Liver (tissue), 7 donors: ENCODE measurements at regions not wholly inside any gene's neighbourhood (a gene's known extent, or its start where the extent isn't known, plus 50 kb on each side); places are given as distances from the start of the nearest gene placed in this dataset.

ENCODE experiments used
- DNase-seq: peaks from one replicate; pipeline ENCODE4 v3.0.0-alpha.2; 2017; ENCODE audit warnings: low spot score
- H3K27ac ChIP-seq, 2 donors: one replicate each; pipeline ENCODE4 v1.7.0; 2013; ENCODE audit warnings: inconsistent platforms in 2 of 2, low read length in 2 of 2, control low read depth in 1 of 2, low read depth in 1 of 2, mild to moderate bottlenecking in 1 of 2
- H3K27me3 ChIP-seq, 4 donors: one replicate each; pipeline versions ENCODE4 v1.6.1 to v1.7.0; 2013; ENCODE audit warnings: low read length in 3 of 4, inconsistent platforms in 1 of 4, mild to moderate bottlenecking in 1 of 4, moderate library complexity in 1 of 4; ENCODE audit not compliant: control insufficient read depth in 4 of 4, insufficient read depth in 4 of 4
- H3K36me3 ChIP-seq, 4 donors: one replicate each; pipeline versions ENCODE4 v1.6.1 to v1.7.0; 2013; ENCODE audit warnings: low read length in 3 of 4, mild to moderate bottlenecking in 3 of 4, low read depth in 1 of 4, moderate library complexity in 1 of 4; ENCODE audit not compliant: control insufficient read depth in 4 of 4, insufficient read depth in 3 of 4
- H3K4me1 ChIP-seq, 4 donors: one replicate each; pipeline versions ENCODE4 v1.6.1 to v1.7.0; 2013; ENCODE audit warnings: low read length in 3 of 4, mild to moderate bottlenecking in 3 of 4, moderate library complexity in 1 of 4; ENCODE audit not compliant: control insufficient read depth in 4 of 4, insufficient read depth in 4 of 4
- H3K4me3 ChIP-seq, 3 donors: one replicate each; pipeline versions ENCODE4 v1.6.1 to v1.7.0; 2013; ENCODE audit warnings: low read length in 3 of 3, control low read depth in 1 of 3, low read depth in 1 of 3, mild to moderate bottlenecking in 1 of 3
- H3K9ac ChIP-seq, 2 donors: one replicate each; pipeline ENCODE4 v1.7.0; 2013; ENCODE audit warnings: low read length in 2 of 2, mild to moderate bottlenecking in 2 of 2, moderate library complexity in 2 of 2, control low read depth in 1 of 2, low read depth in 1 of 2
- H3K9me3 ChIP-seq, 4 donors: one replicate each; pipeline versions ENCODE4 v1.6.1 to v1.7.0; 2013; ENCODE audit warnings: low read length in 3 of 4; ENCODE audit not compliant: control insufficient read depth in 4 of 4
- EGR1 ChIP-seq, 2 donors: IDR thresholded peaks; 2 replicates each; pipeline ENCODE4 v1.6.1; 2016 to 2018; ENCODE audit warnings: antibody characterized with exemption in 2 of 2, low read depth in 2 of 2
- FOXA1 ChIP-seq: IDR thresholded peaks from 2 replicates; pipeline ENCODE4 v1.6.1; 2016; ENCODE audit warnings: antibody characterized with exemption
- FOXA2 ChIP-seq: IDR thresholded peaks from 2 replicates; pipeline ENCODE4 v1.6.1; 2016; ENCODE audit warnings: antibody characterized with exemption
- GABPA ChIP-seq, 2 donors: IDR thresholded peaks in 1 of 2; conservative IDR thresholded peaks in 1 of 2; 2 replicates each; pipeline ENCODE4 v1.6.1; 2016; ENCODE audit warnings: antibody characterized with exemption in 2 of 2, mild to moderate bottlenecking in 1 of 2, moderate library complexity in 1 of 2
- HNF4A ChIP-seq, 2 donors: conservative IDR thresholded peaks; 2 replicates each; pipeline ENCODE4 v1.6.1; 2016; ENCODE audit warnings: antibody characterized with exemption in 2 of 2, mild to moderate bottlenecking in 2 of 2
- HNF4G ChIP-seq: IDR thresholded peaks from 2 replicates; pipeline ENCODE4 v1.6.1; 2016; ENCODE audit warnings: antibody characterized with exemption
- JUND ChIP-seq, 2 donors: IDR thresholded peaks; 2 replicates each; pipeline ENCODE4 v1.6.1; 2016; ENCODE audit warnings: antibody characterized with exemption in 2 of 2
- NR2F2 ChIP-seq: IDR thresholded peaks from 2 replicates; pipeline ENCODE4 v1.6.1; 2016; ENCODE audit warnings: antibody characterized with exemption
- RAD21 ChIP-seq, 2 donors: IDR thresholded peaks; 2 replicates each; pipeline ENCODE4 v1.6.1; 2016; ENCODE audit warnings: antibody characterized with exemption in 2 of 2, mild to moderate bottlenecking in 2 of 2
- RXRA ChIP-seq, 2 donors: IDR thresholded peaks; 2 replicates each; pipeline ENCODE4 v1.6.1; 2017 to 2018; ENCODE audit warnings: antibody characterized with exemption in 2 of 2, mild to moderate bottlenecking in 1 of 2
- SP1 ChIP-seq: IDR thresholded peaks from 2 replicates; pipeline ENCODE4 v1.6.1; 2018; ENCODE audit warnings: antibody characterized with exemption, mild to moderate bottlenecking
- TAF1 ChIP-seq: conservative IDR thresholded peaks from 2 replicates; pipeline ENCODE4 v1.6.1; 2016; ENCODE audit warnings: antibody characterized with exemption, mild to moderate bottlenecking
- YY1 ChIP-seq: IDR thresholded peaks from 2 replicates; pipeline ENCODE4 v1.6.1; 2016; ENCODE audit warnings: antibody characterized with exemption, mild to moderate bottlenecking
- WGBS: extraction: QIAGEN DNeasy Blood & Tissue Kit; methylation state at CpG from one replicate; pipeline ENCODE4 v1.1.7; 2013; 5-methylcytosine and 5-hydroxymethylcytosine counted together
- TF ChIP-seq, protein P1 (sequence below): IDR thresholded peaks from 2 replicates; pipeline ENCODE4 v1.6.1; 2016; ENCODE audit warnings: antibody characterized with exemption
- TF ChIP-seq, protein P2 (sequence below): IDR thresholded peaks from 2 replicates; pipeline ENCODE4 v1.6.1; 2016; ENCODE audit warnings: antibody characterized with exemption
- TF ChIP-seq, protein P3 (sequence below): IDR thresholded peaks from 2 replicates; pipeline ENCODE4 v1.6.1; 2016; ENCODE audit warnings: antibody characterized with exemption
- TF ChIP-seq, protein P4 (sequence below): IDR thresholded peaks from 2 replicates; pipeline ENCODE4 v1.6.1; 2016; ENCODE audit warnings: antibody characterized with exemption, mild to moderate bottlenecking
- donor health status: healthy.
- donor health status: healthy.
- donor health status: healthy.
- donor health status: healthy.

GRCh38 chr2:22279541-22279940 lies 1105.4 kb upstream of the KLHL29 start:
- Histone ChIP-seq H3K27me3 (no peaks in the 10 kb centered on the region), H3K4me3 (no peak overlapping the region), H3K4me1 (peaks cover 0 to 14% (median 11%) of the 10 kb centered on the region in 4 donors), H3K27ac (no peak overlapping the region), H3K9me3 (no peaks in the 10 kb centered on the region), H3K9ac (no peak overlapping the region), H3K36me3 (no peaks in the 10 kb centered on the region)
- DNase-seq: no peak
- TF ChIP-seq YY1 (no peak), RXRA (IDR thresholded peaks at IDR 0.05) (no peak), RAD21 (IDR thresholded peaks at IDR 0.05) (no peak), FOXA2 (no peak), HNF4A (conservative IDR thresholded peaks at IDR 0.05) (no peak), GABPA (IDR thresholded peaks at IDR 0.05 in 1 of 2, conservative IDR thresholded peaks at IDR 0.05 in 1 of 2) (no peak), TAF1 (no peak), FOXA1 (no peak), JUND (IDR thresholded peaks at IDR 0.05) (no peak), EGR1 (IDR thresholded peaks at IDR 0.05; ENCODE audit: low read depth in 2 of 2) (no peak)
- TF ChIP-seq, protein P1, sequence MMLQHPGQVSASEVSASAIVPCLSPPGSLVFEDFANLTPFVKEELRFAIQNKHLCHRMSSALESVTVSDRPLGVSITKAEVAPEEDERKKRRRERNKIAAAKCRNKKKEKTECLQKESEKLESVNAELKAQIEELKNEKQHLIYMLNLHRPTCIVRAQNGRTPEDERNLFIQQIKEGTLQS: no peak
- TF ChIP-seq, protein P2, sequence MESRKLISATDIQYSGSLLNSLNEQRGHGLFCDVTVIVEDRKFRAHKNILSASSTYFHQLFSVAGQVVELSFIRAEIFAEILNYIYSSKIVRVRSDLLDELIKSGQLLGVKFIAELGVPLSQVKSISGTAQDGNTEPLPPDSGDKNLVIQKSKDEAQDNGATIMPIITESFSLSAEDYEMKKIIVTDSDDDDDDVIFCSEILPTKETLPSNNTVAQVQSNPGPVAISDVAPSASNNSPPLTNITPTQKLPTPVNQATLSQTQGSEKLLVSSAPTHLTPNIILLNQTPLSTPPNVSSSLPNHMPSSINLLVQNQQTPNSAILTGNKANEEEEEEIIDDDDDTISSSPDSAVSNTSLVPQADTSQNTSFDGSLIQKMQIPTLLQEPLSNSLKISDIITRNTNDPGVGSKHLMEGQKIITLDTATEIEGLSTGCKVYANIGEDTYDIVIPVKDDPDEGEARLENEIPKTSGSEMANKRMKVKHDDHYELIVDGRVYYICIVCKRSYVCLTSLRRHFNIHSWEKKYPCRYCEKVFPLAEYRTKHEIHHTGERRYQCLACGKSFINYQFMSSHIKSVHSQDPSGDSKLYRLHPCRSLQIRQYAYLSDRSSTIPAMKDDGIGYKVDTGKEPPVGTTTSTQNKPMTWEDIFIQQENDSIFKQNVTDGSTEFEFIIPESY: no peak
- TF ChIP-seq, protein P3, sequence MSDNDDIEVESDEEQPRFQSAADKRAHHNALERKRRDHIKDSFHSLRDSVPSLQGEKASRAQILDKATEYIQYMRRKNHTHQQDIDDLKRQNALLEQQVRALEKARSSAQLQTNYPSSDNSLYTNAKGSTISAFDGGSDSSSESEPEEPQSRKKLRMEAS: no peak

DNA sequence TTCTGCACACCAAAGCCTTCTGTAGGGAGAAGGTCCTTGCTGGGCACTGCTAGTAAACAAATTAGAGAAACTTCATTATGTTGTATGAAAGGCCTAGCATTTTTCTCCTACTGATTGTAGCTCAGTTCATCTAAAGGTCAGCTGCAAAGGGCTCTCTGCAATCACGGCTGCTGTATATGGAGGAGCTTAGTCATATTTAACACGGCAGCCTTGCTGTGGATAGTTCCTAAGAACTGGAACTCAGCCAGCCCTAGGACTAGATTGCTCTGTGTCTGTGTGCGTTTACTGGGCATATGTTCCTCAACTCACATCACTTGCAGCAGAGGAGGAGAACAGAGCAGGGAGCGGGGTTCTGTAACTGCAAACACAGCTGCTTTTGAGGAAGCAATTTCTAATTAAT lies 1103.9 kb upstream of the KLHL29 start:
- H3K4me1 ChIP-seq: peaks cover 0 to 14% (median 11%) of the 10 kb centered on the region in 4 donors
- H3K9ac ChIP-seq: no peak overlapping the region
- DNase-seq: peak; percentile 35
- WGBS: 51% methylated on average over 4 of the region's 4 CpGs
- TF ChIP-seq GABPA (IDR thresholded peaks at IDR 0.05 in 1 of 2, conservative IDR thresholded peaks at IDR 0.05 in 1 of 2) (no peak), HNF4G (no peak), TAF1 (no peak), NR2F2 (peak; percentile 36), SP1 (peak; percentile 32), YY1 (no peak), FOXA2 (no peak), HNF4A (conservative IDR thresholded peaks at IDR 0.05) (no peak), EGR1 (IDR thresholded peaks at IDR 0.05; ENCODE audit: low read depth in 2 of 2) (no peak), RXRA (IDR thresholded peaks at IDR 0.05) (peak; percentile 54 to 55), JUND (IDR thresholded peaks at IDR 0.05) (peak in 1 of 2 donors; percentile 42), FOXA1 (no peak)
- TF ChIP-seq, protein P3: no peak
- H3K27ac ChIP-seq: no peak overlapping the region
- no peaks in the 10 kb centered on the region for H3K9me3 ChIP-seq
- H3K36me3 ChIP-seq: no peaks in the 10 kb centered on the region
- H3K27me3 ChIP-seq: no peaks in the 10 kb centered on the region
- no peak overlapping the region for H3K4me3 ChIP-seq

DNA sequence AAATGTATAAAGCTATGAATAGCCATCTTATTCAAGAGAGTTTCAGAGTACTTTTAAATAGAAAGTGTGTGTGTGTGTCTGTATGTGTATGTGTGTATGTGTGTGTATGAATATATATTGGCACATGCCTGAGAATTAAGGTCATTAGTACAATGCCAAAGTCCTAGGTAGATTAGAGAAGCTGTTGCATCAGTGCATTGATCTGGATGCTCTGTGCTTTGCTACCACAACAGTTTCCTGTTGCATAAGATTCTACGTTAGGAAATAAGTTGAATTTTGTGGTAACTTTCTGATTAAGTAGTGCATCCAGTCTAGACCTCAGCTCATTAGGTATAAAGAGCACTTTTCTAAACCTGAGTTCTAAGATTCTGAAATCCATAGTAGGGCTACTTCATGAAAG lies 1102.8 kb upstream of the KLHL29 start:
- Histone ChIP-seq H3K36me3 (no peaks in the 10 kb centered on the region), H3K4me3 (no peak overlapping the region), H3K27ac (no peak overlapping the region), H3K9me3 (no peaks in the 10 kb centered on the region), H3K9ac (no peak overlapping the region), H3K27me3 (no peaks in the 10 kb centered on the region), H3K4me1 (peaks cover 0 to 14% (median 11%) of the 10 kb centered on the region in 4 donors)
- 13% methylated on average over 1 of the region's 1 CpG for WGBS
- DNase-seq: no peak
- TF ChIP-seq RAD21 (IDR thresholded peaks at IDR 0.05) (peak; percentile 23 to 30), SP1 (peak; percentile 72), EGR1 (IDR thresholded peaks at IDR 0.05; ENCODE audit: low read depth in 2 of 2) (peak in 1 of 2 donors; percentile 31), NR2F2 (no peak), FOXA1 (no peak), HNF4A (conservative IDR thresholded peaks at IDR 0.05) (peak; percentile 98), FOXA2 (peak; percentile 62), TAF1 (no peak), JUND (IDR thresholded peaks at IDR 0.05) (peak; percentile 83 to 91)
- TF ChIP-seq, protein P1: peak; percentile 95
- TF ChIP-seq, protein P4, sequence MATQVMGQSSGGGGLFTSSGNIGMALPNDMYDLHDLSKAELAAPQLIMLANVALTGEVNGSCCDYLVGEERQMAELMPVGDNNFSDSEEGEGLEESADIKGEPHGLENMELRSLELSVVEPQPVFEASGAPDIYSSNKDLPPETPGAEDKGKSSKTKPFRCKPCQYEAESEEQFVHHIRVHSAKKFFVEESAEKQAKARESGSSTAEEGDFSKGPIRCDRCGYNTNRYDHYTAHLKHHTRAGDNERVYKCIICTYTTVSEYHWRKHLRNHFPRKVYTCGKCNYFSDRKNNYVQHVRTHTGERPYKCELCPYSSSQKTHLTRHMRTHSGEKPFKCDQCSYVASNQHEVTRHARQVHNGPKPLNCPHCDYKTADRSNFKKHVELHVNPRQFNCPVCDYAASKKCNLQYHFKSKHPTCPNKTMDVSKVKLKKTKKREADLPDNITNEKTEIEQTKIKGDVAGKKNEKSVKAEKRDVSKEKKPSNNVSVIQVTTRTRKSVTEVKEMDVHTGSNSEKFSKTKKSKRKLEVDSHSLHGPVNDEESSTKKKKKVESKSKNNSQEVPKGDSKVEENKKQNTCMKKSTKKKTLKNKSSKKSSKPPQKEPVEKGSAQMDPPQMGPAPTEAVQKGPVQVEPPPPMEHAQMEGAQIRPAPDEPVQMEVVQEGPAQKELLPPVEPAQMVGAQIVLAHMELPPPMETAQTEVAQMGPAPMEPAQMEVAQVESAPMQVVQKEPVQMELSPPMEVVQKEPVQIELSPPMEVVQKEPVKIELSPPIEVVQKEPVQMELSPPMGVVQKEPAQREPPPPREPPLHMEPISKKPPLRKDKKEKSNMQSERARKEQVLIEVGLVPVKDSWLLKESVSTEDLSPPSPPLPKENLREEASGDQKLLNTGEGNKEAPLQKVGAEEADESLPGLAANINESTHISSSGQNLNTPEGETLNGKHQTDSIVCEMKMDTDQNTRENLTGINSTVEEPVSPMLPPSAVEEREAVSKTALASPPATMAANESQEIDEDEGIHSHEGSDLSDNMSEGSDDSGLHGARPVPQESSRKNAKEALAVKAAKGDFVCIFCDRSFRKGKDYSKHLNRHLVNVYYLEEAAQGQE: peak; percentile 58
- TF ChIP-seq, protein P2: peak; percentile 83
- TF ChIP-seq, protein P3: peak; percentile 94
